GM13977 (cell line): ENCODE measurements at regions not wholly inside any gene's neighbourhood (a gene's known extent, or its start where the extent isn't known, plus 50 kb on each side); places are given as distances from the start of the nearest gene placed in this dataset.
"Not testable (repeated sequence)": the region's sequence is repeated elsewhere in the genome, so short reads cannot be mapped to it uniquely, and the experiment has no call there.

Source experiments
- DNase-seq: peaks from one replicate; pipeline ENCODE4 v3.0.0; 2012; ENCODE audit warnings: low spot score
- in situ Hi-C: fragments of 300-500 bp; cut with MboI; formaldehyde crosslinking; loops from one replicate; pipeline ENCODE4 v1.12.0; 2022; ENCODE audit warnings: low sequenced_read_pairs, low pct_unique_long_range_greater_than_20kb, mixed read lengths, inconsistent platforms; ENCODE audit not compliant: unreplicated experiment
- TF ChIP-seq, protein P1 (sequence below): IDR thresholded peaks from 2 replicates; pipeline ENCODE4 v1.5.1; 2012; ENCODE audit warnings: mild to moderate bottlenecking, control low read depth; ENCODE audit not compliant: insufficient read depth; ENCODE audit errors: extremely low read depth, missing control alignments

- TF ChIP-seq, protein P1, sequence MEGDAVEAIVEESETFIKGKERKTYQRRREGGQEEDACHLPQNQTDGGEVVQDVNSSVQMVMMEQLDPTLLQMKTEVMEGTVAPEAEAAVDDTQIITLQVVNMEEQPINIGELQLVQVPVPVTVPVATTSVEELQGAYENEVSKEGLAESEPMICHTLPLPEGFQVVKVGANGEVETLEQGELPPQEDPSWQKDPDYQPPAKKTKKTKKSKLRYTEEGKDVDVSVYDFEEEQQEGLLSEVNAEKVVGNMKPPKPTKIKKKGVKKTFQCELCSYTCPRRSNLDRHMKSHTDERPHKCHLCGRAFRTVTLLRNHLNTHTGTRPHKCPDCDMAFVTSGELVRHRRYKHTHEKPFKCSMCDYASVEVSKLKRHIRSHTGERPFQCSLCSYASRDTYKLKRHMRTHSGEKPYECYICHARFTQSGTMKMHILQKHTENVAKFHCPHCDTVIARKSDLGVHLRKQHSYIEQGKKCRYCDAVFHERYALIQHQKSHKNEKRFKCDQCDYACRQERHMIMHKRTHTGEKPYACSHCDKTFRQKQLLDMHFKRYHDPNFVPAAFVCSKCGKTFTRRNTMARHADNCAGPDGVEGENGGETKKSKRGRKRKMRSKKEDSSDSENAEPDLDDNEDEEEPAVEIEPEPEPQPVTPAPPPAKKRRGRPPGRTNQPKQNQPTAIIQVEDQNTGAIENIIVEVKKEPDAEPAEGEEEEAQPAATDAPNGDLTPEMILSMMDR, result no peak
- in situ Hi-C loops, result no loop called here
- no peak for DNase-seq
These were observed 1677.7 kb downstream of the OLFM4 start for GRCh38 chr13:54706336-54706735.

DNA sequence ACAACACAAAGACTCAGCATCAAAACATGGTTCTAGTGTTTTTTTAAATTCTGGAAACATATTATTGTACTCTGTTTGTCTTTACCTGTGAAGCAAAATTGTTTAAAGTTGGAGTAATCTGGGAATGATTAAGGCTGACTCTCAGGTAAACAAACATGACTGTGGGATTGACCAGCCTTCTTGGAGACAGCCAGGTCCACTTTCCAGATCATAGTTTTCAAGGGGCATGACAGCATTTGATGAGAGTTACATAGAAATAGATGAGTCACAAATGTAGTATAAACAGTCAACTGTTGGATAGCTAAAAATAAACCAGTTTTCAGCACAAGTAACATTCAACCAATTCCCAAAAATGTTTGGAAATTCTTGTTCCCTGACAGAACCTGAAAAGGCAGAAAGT is 1680.9 kb downstream of the OLFM4 start:
- no peak for DNase-seq
- in situ Hi-C loops, result no loop called here
- TF ChIP-seq, protein P1, result no peak

- in situ Hi-C loops, result no loop called here
- DNase-seq, result no peak
- TF ChIP-seq, protein P1, result no peak
These were observed 1705.0 kb downstream of the OLFM4 start for GRCh38 chr13:54733639-54734038.

GRCh38 chr13:54737211-54737610 is 1708.6 kb downstream of the OLFM4 start:
- DNase-seq, in situ Hi-C loops: not testable (repeated sequence)

DNA sequence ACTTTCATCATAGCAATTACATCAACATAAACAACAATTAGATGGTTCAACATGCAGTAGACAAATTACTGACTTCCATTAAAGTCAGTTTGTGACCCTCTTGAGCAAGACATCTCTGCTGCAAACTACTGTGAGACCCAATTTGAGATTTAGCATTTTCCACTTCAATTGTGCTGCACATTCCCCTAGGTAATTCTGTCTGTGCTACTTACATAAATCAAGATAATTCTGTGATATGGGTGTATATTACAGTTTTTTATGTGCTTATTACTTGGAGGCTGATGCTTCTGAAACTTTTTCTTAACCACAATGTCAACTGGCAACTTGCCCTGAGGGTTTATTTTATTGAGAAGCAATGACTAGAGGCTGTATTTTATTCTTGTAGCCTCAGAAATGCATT is 1714.4 kb downstream of the OLFM4 start:
- DNase-seq, result no peak
- TF ChIP-seq, protein P1, result no peak
- in situ Hi-C loops, result no loop called here

DNA sequence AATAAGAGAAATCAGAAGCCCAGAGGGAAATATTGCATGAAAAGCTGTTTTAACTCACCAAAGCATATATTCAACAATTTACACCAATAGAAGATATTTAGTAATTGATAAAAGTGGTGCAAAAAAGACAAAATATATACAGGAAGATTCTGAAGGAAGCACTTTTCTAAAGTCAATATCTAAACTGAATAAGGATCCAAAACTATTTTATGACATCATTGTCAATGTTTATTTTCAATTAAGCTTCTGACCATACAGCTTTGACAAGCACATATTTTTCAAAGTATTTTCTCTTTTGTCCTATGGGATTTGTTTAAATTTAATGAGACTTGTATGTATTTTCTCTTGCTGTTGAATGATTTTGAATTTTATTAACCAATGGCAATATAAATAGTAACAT is 1716.1 kb downstream of the OLFM4 start:
- in situ Hi-C loops, result no loop called here
- TF ChIP-seq, protein P1, result no peak
- DNase-seq, result no peak

- in situ Hi-C loops, result no loop called here
- no peak for DNase-seq
- TF ChIP-seq, protein P1, result no peak
These were observed 1721.9 kb downstream of the OLFM4 start for GRCh38 chr13:54750521-54750920.
